GM12878 (cell line): ENCODE measurements at regions not wholly inside any gene's neighbourhood (a gene's known extent, or its start where the extent isn't known, plus 50 kb on each side); places are given as distances from the start of the nearest gene placed in this dataset.

Experiments
- ATAC-seq: fragments of 200-7000 bp; cut with Tn5 transposase; 3 replicates; pipeline ENCODE4 v1.9.1; 2020; ENCODE audit warnings: mild to moderate bottlenecking, moderate library complexity
- BruUV-seq: library from RNA; stranded (reverse); fragments of 400-500 nt; replicated peaks from 2 replicates; lab custom pipeline; 2021; lab: Mats Ljungman, UMichigan
- CTCF ChIA-PET: fragments of 300-600 bp; sonication (Branson Sonifier 250); formaldehyde crosslinking; extraction: SDS; loops from one replicate; lab custom pipeline; 2021; ENCODE audit warnings: inconsistent platforms; lab: Yijun Ruan, JAX
- POLR2A ChIA-PET: fragments of 350-600 bp; formaldehyde crosslinking; extraction: SDS; loops from one replicate; lab custom pipeline; 2021; ENCODE audit warnings: inconsistent platforms; lab: Charles Lee
- RAD21 ChIA-PET: fragments of 300-600 bp; sonication (Branson Sonifier 250); formaldehyde crosslinking; loops from one replicate; lab custom pipeline; 2023; ENCODE audit warnings: antibody characterized with exemption; ENCODE audit not compliant: unreplicated experiment; lab: Charles Lee
- SMC1A ChIA-PET: fragments of 300-600 bp; sonication (Branson Sonifier 250); formaldehyde crosslinking; loops from one replicate; lab custom pipeline; 2023; ENCODE audit not compliant: unreplicated experiment, uncharacterized antibody; lab: Charles Lee
- DNase-seq: peaks from one replicate; pipeline ENCODE4 v3.0.0-alpha.2; 2011; ENCODE audit warnings: low read depth, low spot score
- FAIRE-seq: peaks from 3 replicates; lab custom pipeline; 2011; peaks lifted over from hg19 to GRCh38; lab: Jason Lieb, UNC
- H2AFZ ChIP-seq: 2 replicates; pipeline ENCODE4 v1.6.0; 2011; ENCODE audit warnings: low read depth, low read length, control low read depth; ENCODE audit not compliant: control insufficient read depth
- H3K27ac ChIP-seq: 2 replicates; pipeline ENCODE4 v1.5.1; 2011; ENCODE audit warnings: control low read depth; ENCODE audit not compliant: control insufficient read depth, insufficient read depth
- H3K27me3 ChIP-seq, 2 experiments: replicated peaks in 1 of 2; 2 replicates each; pipeline versions ENCODE4 v1.6.0 to v1.6.1; 2011; ENCODE audit warnings: low read length in 1 of 2; ENCODE audit not compliant: control insufficient read depth in 2 of 2, insufficient read depth in 2 of 2
- H3K36me3 ChIP-seq, 2 experiments: 2 replicates each; pipeline ENCODE4 v1.5.1; 2011; ENCODE audit warnings: low read length in 1 of 2; ENCODE audit not compliant: control insufficient read depth in 2 of 2, insufficient read depth in 2 of 2
- H3K4me1 ChIP-seq: 2 replicates; pipeline ENCODE4 v1.6.1; 2011; ENCODE audit warnings: mild to moderate bottlenecking, low read length, moderate library complexity, mixed read lengths; ENCODE audit not compliant: control insufficient read depth, insufficient read depth
- H3K4me2 ChIP-seq: 2 replicates; pipeline ENCODE4 v1.6.0; 2011; ENCODE audit warnings: control low read depth; ENCODE audit not compliant: control insufficient read depth, insufficient read depth
- H3K4me3 ChIP-seq: fragments of 200-600 bp; sonication (generic); 2 replicates; pipeline ENCODE4 v1.5.1; 2016
- H3K79me2 ChIP-seq: 2 replicates; pipeline ENCODE4 v1.6.0; 2011; ENCODE audit warnings: low read length; ENCODE audit not compliant: control insufficient read depth, insufficient read depth
- H3K9ac ChIP-seq: 2 replicates; pipeline ENCODE4 v1.8.0; 2011; ENCODE audit warnings: low read length, control low read depth, mixed read lengths; ENCODE audit not compliant: control insufficient read depth, insufficient read depth
- H3K9me3 ChIP-seq: replicated peaks from 3 replicates; pipeline ENCODE4 v1.5.1; 2011; ENCODE audit warnings: mild to moderate bottlenecking, low read length; ENCODE audit not compliant: control insufficient read depth, insufficient read depth
- H4K20me1 ChIP-seq: 2 replicates; pipeline ENCODE4 v1.6.0; 2011; ENCODE audit not compliant: control insufficient read depth, insufficient read depth
- BRCA1 ChIP-seq: IDR thresholded peaks from 2 replicates; pipeline ENCODE4 v1.6.1; 2011; ENCODE audit warnings: low read depth, low read length, improper control_type of control experiment
- CBX3 ChIP-seq: fragments of 200-600 bp; sonication (generic); IDR thresholded peaks from 2 replicates; pipeline ENCODE4 v1.6.1; 2016; ENCODE audit warnings: low read depth, borderline replicate concordance
- CTCF ChIP-seq, 3 experiments: IDR thresholded peaks in 2 of 3; conservative IDR thresholded peaks in 1 of 3; 2 replicates each; pipeline ENCODE4 v1.5.1; 2011; ENCODE audit warnings: low read depth in 3 of 3, low read length in 3 of 3, mild to moderate bottlenecking in 3 of 3, control low read depth in 2 of 3, moderate library complexity in 2 of 3, inconsistent platforms in 1 of 3, mixed read lengths in 1 of 3; ENCODE audit not compliant: control insufficient read depth in 2 of 3, insufficient read depth in 1 of 3; ENCODE audit errors: extremely low read depth in 1 of 3
- GABPA ChIP-seq: IDR thresholded peaks from 2 replicates; pipeline ENCODE4 v1.6.1; 2014; ENCODE audit warnings: antibody characterized with exemption, low read depth, mild to moderate bottlenecking, inconsistent platforms
- IKZF2 ChIP-seq, 2 experiments: fragments of 450-650 bp; IDR thresholded peaks; 2 replicates each; pipeline ENCODE4 v1.6.1; 2017; ENCODE audit warnings: mild to moderate bottlenecking in 2 of 2, moderate library complexity in 2 of 2
- MTA2 ChIP-seq: fragments of 450-650 bp; IDR thresholded peaks from 2 replicates; pipeline ENCODE4 v1.6.1; 2016; ENCODE audit warnings: low read depth, mild to moderate bottlenecking, moderate library complexity
- NBN ChIP-seq: fragments of 450-650 bp; IDR thresholded peaks from 2 replicates; pipeline ENCODE4 v1.6.1; 2016
- PAX5 ChIP-seq: IDR thresholded peaks from 2 replicates; pipeline ENCODE4 v1.6.1; 2011; ENCODE audit warnings: low read depth, low read length, borderline replicate concordance
- RAD21 ChIP-seq: IDR thresholded peaks from 2 replicates; pipeline ENCODE4 v1.6.1; 2011; ENCODE audit warnings: mild to moderate bottlenecking, low read depth, low read length, moderate library complexity; ENCODE audit not compliant: insufficient read depth
- RUNX3 ChIP-seq: IDR thresholded peaks from 2 replicates; pipeline ENCODE4 v1.6.1; 2012; ENCODE audit warnings: low read length, inconsistent platforms
- SMC3 ChIP-seq: IDR thresholded peaks from 2 replicates; pipeline ENCODE4 v1.6.1; 2011; ENCODE audit warnings: low read length, improper control_type of control experiment, borderline replicate concordance
- YY1 ChIP-seq: IDR thresholded peaks from 2 replicates; pipeline ENCODE4 v1.6.1; 2011; ENCODE audit warnings: low read depth, mild to moderate bottlenecking, low read length
- ZBED1 ChIP-seq: IDR thresholded peaks from 2 replicates; pipeline ENCODE4 v1.6.1; 2016; ENCODE audit warnings: borderline replicate concordance
- ZBTB33 ChIP-seq: fragments of 450-650 bp; IDR thresholded peaks from 2 replicates; pipeline ENCODE4 v1.6.1; 2017; ENCODE audit warnings: mild to moderate bottlenecking
- ZSCAN29 ChIP-seq: fragments of 450-650 bp; IDR thresholded peaks from 2 replicates; pipeline ENCODE4 v1.6.1; 2017; ENCODE audit warnings: mild to moderate bottlenecking, moderate library complexity
- ZZZ3 ChIP-seq: IDR thresholded peaks from 2 replicates; pipeline ENCODE4 v1.6.1; 2011; ENCODE audit warnings: low read depth; ENCODE audit not compliant: control insufficient read depth, insufficient read length
- WGBS: methylation state at CpG from one replicate; pipeline ENCODE4 v1.1.6; 2016; ENCODE audit warnings: low lambda C conversion rate; ENCODE audit not compliant: insufficient replicate concordance, insufficient coverage; ENCODE audit errors: missing lambda C conversion rate; 5-methylcytosine and 5-hydroxymethylcytosine counted together
- in situ Hi-C: fragments of 300-500 bp; cut with MboI; formaldehyde crosslinking; loops from 9 replicates; pipeline ENCODE4 v1.14.3; 2018; ENCODE audit warnings: mixed read lengths
- intact Hi-C: fragments of 100-400 bp; cut with micrococcal nuclease; formaldehyde crosslinking; loops from one replicate; pipeline ENCODE4 v1.14.2; 2022; ENCODE audit not compliant: unreplicated experiment

- intact Hi-C loops = loop anchor here (2.0 to 5.0 kb wide), 4 partner anchors 64 to 638 kb away; no protein-coding TSS in a partner anchor
- no TSS peak for BruUV-seq
- DNase-seq (peak; percentile 12), FAIRE-seq (peak; percentile 78), ATAC-seq (peak; percentile 93)
- ChIA-PET CTCF (interaction anchor here (0.5 to 3.7 kb wide), 25 partner anchors 8 to 645 kb away, joined by 3 to 20 read pairs (median 4); no protein-coding TSS in a partner anchor), RAD21 (interaction anchor here (0.7 to 1.4 kb wide), 14 partner anchors 11 to 646 kb away, joined by 3 to 18 read pairs (median 4); no protein-coding TSS in a partner anchor), POLR2A (no interaction called here), SMC1A (interaction anchor here (0.9 to 1.8 kb wide), 11 partner anchors 12 to 678 kb away, joined by 3 to 13 read pairs (median 4); no protein-coding TSS in a partner anchor)
- 20% methylated on average over 3 of the region's 3 CpGs for WGBS
- H3K4me2 ChIP-seq = no peak overlapping the region
- no peaks in the 10 kb centered on the region for H3K36me3 ChIP-seq
- no peak overlapping the region for H3K4me3 ChIP-seq
- in situ Hi-C loops = no loop called here
- no peaks in the 10 kb centered on the region for H3K27me3 ChIP-seq
- no peaks in the 10 kb centered on the region for H4K20me1 ChIP-seq
- no peak overlapping the region for H3K27ac ChIP-seq
- H2AFZ ChIP-seq = no peak overlapping the region
- no peak overlapping the region for H3K9ac ChIP-seq
- no peaks in the 10 kb centered on the region for H3K9me3 ChIP-seq
- no peaks in the 10 kb centered on the region for H3K4me1 ChIP-seq
- TF ChIP-seq NBN (no peak), MTA2 (no peak), BRCA1 (no peak), RUNX3 (no peak), ZBTB33 (no peak), CBX3 (no peak), ZSCAN29 (no peak), YY1 (0 out of 2 replicates have a peak, but pooled peaks have one; percentile 13), GABPA (no peak), SMC3 (peak; percentile 61; the same call in 1 of the 2 replicates), CTCF (IDR thresholded peaks at IDR 0.05 in 2 of 3, conservative IDR thresholded peaks at IDR 0.05 in 1 of 3; ENCODE audit: control insufficient read depth in 2 of 3, extremely low read depth in 1 of 3, insufficient read depth in 1 of 3, low read depth in 3 of 3, low read length in 3 of 3) (peak; percentile 64 to 74 (median 68)), IKZF2 (IDR thresholded peaks at IDR 0.05) (no peak), ZBED1 (no peak), ZZZ3 (no peak), PAX5 (no peak), RAD21 (peak; percentile 94)
- H3K79me2 ChIP-seq = no peaks in the 10 kb centered on the region
Measured at GRCh38 chr7:17706734-17707133, 233.6 kb downstream of the SNX13 start.
